WERI-Rb-1 (cell line): ENCODE measurements at regions not wholly inside any gene's neighbourhood (a gene's known extent, or its start where the extent isn't known, plus 50 kb on each side); places are given as distances from the start of the nearest gene placed in this dataset.

Experiments used
- DNase-seq: peaks from one replicate; pipeline ENCODE4 v3.0.0-alpha.2; 2020
- H3K27ac ChIP-seq: fragments of 250-450 bp; sonication (Bioruptor Pico); 2 replicates; pipeline ENCODE4 v1.5.1; 2020; ENCODE audit warnings: mild to moderate bottlenecking, moderate library complexity
- H3K27me3 ChIP-seq: fragments of 250-450 bp; sonication (Bioruptor Pico); 2 replicates; pipeline ENCODE4 v1.5.1; 2021; ENCODE audit warnings: mild to moderate bottlenecking, low read depth, moderate library complexity; ENCODE audit not compliant: insufficient read depth, severe bottlenecking
- H3K36me3 ChIP-seq: fragments of 250-450 bp; sonication (Bioruptor Pico); 2 replicates; pipeline ENCODE4 v1.5.1; 2020; ENCODE audit warnings: mild to moderate bottlenecking, moderate library complexity
- H3K4me3 ChIP-seq: 2 replicates; pipeline ENCODE4 v1.5.1; 2011; ENCODE audit warnings: low read depth, mild to moderate bottlenecking, control low read depth, low read length
- H3K9me3 ChIP-seq: fragments of 250-450 bp; sonication (Bioruptor Pico); 2 replicates; pipeline ENCODE4 v1.5.1; 2021; ENCODE audit warnings: mild to moderate bottlenecking, moderate library complexity; ENCODE audit not compliant: severe bottlenecking
- CTCF ChIP-seq: IDR thresholded peaks from 2 replicates; pipeline ENCODE4 v1.5.1; 2011; ENCODE audit warnings: low read depth, mild to moderate bottlenecking, control low read depth, inconsistent platforms, low read length

GRCh38 chr4:31539284-31540069, 819.3 kb downstream of the PCDH7 start:
- no peaks in the 10 kb centered on the region for H3K9me3 ChIP-seq
- no peaks in the 10 kb centered on the region for H3K36me3 ChIP-seq
- H3K4me3 ChIP-seq: no peak overlapping the region
- no peak overlapping the region for H3K27ac ChIP-seq
- TF ChIP-seq CTCF: no peak
- no peaks in the 10 kb centered on the region for H3K27me3 ChIP-seq
- no peak for DNase-seq

- H3K36me3 ChIP-seq: no peaks in the 10 kb centered on the region
- TF ChIP-seq CTCF: no peak
- H3K4me3 ChIP-seq: no peak overlapping the region
Measured at GRCh38 chr4:31545330-31545729, 825.2 kb downstream of the PCDH7 start.

GRCh38 chr4:31545755-31546154, 825.6 kb downstream of the PCDH7 start:
- no peak for TF ChIP-seq CTCF
- Histone ChIP-seq H3K27me3 (no peaks in the 10 kb centered on the region), H3K36me3 (no peaks in the 10 kb centered on the region), H3K27ac (no peak overlapping the region), H3K9me3 (no peaks in the 10 kb centered on the region), H3K4me3 (no peak overlapping the region)
- DNase-seq: no peak

More at GRCh38 chr4:31545330-31545729, 825.2 kb downstream of the PCDH7 start:
- DNase-seq: no peak
- Histone ChIP-seq H3K9me3 (no peaks in the 10 kb centered on the region), H3K27ac (no peak overlapping the region), H3K27me3 (no peaks in the 10 kb centered on the region)

- TF ChIP-seq CTCF: no peak
- Histone ChIP-seq H3K27ac (no peak overlapping the region), H3K4me3 (no peak overlapping the region), H3K36me3 (no peaks in the 10 kb centered on the region), H3K9me3 (no peaks in the 10 kb centered on the region), H3K27me3 (no peaks in the 10 kb centered on the region)
- DNase-seq: no peak
Measured at GRCh38 chr4:31548021-31548420, 827.9 kb downstream of the PCDH7 start.

- Histone ChIP-seq H3K27ac (no peak overlapping the region), H3K36me3 (no peaks in the 10 kb centered on the region), H3K9me3 (no peaks in the 10 kb centered on the region), H3K4me3 (no peak overlapping the region), H3K27me3 (no peaks in the 10 kb centered on the region)
- DNase-seq: no peak
- no peak for TF ChIP-seq CTCF
Measured at GRCh38 chr4:31548823-31549222, 828.7 kb downstream of the PCDH7 start.

DNA sequence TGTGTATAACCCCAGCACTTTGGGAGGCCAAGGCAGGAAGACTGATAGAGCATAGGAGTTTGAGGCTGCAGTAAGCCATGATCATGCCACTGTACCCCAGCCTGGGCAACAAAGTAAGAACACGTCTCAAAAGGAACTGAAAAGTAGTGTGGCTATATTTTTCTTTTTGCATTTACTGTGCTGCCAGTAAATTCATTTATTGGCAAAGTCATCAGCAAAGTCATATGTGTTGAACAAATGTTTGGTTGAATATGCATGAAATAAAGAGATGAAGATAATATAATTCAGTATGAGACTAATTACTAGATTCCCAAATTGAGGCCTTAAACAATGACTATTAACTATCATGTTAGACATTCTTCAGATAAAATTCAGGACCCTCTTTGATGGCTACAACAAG, 829.1 kb downstream of the PCDH7 start:
- H3K9me3 ChIP-seq: no peaks in the 10 kb centered on the region
- H3K27me3 ChIP-seq: no peaks in the 10 kb centered on the region
- no peak overlapping the region for H3K4me3 ChIP-seq
- H3K27ac ChIP-seq: no peak overlapping the region
- no peaks in the 10 kb centered on the region for H3K36me3 ChIP-seq
- DNase-seq: no peak
- TF ChIP-seq CTCF: no peak
